GM18870 (cell line): ENCODE measurements at regions not wholly inside any gene's neighbourhood (a gene's known extent, or its start where the extent isn't known, plus 50 kb on each side); places are given as distances from the start of the nearest gene placed in this dataset.

ENCODE experiments used
- ATAC-seq: cut with Tn5 transposase; IDR thresholded peaks from one replicate; pipeline ENCODE4 v1.9.1; 2021; ENCODE audit warnings: moderate library complexity; ENCODE audit not compliant: unreplicated experiment

GRCh38 chr4:23269566-23269965 lies 576.8 kb downstream of the GBA3 start:
- no peak for ATAC-seq

DNA sequence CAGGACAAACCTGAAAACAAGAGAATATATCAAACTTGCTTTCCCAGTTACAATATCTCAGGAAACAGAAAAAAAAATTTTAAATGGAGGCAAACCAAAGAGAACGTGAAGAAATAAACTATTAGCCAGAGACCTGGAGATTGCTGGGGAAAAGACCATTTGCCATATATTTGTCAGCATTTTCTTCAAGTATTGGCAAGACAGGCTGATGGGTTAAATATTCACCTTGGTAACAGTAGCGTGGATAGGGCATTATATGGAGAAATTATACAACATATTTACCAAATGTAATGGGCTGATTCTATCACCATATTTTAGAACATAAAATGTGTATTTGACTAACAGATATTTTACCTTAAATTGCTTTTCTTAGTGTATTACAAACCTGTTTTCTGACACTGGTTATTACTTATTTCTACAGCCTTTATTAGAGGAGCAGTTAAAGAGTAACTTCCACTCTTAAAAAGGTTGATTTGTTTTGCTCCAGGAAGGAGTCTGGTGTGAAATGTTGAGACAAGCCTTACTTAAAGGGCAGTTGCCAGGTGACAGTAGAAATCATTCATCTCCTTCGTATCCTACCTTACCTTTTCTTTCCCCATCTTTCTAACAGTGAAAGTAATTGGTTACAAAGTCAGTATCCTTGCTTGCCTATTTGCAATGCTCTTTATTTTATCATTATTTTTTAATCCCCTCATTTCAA lies 575.5 kb downstream of the GBA3 start:
- no peak for ATAC-seq

GRCh38 chr4:23266401-23266800 lies 573.7 kb downstream of the GBA3 start:
- ATAC-seq, result no peak

GRCh38 chr4:23260511-23260910 lies 567.8 kb downstream of the GBA3 start:
- no peak for ATAC-seq

- ATAC-seq, result no peak
Observed at GRCh38 chr4:23245203-23245832, 552.6 kb downstream of the GBA3 start.

- ATAC-seq, result no peak
Observed at GRCh38 chr4:23242962-23243361, 550.2 kb downstream of the GBA3 start.

GRCh38 chr4:23241408-23241807 lies 548.7 kb downstream of the GBA3 start:
- no peak for ATAC-seq

DNA sequence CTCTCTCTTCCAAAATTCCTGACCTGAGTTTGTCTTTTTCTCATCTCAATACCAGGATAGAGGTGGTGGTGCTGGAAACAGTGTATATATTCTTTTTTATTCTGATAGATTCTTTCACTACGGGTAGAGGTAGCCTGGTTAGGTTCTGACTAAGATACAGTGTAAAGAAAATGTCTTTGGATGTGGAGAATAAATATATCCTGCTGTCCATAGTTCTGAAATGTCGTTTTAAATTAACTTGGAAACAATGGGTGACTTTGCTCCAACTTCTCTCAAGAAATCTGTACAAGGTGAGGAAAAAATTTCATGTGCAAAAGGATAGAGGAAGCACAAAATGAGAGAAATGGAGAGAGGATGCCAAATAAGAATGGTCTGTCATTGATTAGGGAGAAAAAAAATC lies 546.1 kb downstream of the GBA3 start:
- ATAC-seq, result no peak

DNA sequence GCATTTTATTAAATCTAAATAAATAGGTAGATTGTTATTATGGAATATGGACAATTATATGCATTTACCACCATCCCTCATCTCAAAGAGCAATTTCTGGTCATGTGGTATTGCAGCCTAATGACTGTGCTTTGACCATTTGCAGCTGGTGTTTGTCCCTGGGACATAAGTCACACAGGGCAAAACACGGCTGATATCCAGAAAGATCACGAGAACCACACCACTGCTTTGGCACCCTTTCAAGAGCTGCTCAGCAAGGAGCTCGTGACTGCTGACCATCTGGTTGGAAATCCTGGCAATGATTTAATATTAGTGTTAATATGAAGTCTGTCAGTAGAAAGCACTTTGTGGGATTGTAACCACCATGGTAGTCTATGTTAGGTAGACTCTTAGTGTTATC lies 545.0 kb downstream of the GBA3 start:
- no peak for ATAC-seq

DNA sequence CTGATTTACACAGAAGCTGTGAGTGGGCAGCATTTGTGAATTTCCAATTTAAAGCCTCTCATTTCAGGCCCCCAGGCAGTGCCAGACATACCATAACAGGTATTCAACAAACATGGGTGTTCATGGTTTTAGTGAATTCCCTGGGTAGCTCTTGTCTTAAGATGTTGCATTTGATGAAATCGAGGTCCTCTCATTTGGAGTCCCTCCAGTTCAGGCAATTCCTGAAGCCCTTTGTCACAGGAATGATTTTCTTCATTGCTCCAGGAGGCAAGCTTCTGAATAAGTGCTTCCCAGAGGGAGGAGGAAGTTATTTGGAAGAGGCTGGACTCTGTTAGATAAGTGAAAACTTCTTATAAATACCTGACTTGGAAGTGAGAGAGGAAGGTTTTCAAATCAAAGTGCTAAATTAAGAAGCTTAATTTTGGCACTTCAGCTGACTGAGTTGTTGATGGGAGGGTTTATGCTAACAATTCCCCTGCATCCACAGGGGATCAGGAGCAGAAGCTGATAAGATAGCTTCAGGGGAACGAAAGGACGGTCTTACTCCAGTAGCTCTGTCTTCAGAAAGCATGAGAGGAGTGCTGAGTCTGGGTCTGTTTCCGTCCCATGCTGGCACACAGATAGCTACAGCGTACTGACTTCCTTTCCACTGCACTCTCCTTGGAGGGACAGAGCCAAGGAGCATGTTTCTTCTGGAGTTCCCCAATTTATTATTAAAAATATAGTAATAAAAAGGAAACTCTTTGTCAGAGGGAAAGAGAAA lies 543.1 kb downstream of the GBA3 start:
- ATAC-seq, result no peak

DNA sequence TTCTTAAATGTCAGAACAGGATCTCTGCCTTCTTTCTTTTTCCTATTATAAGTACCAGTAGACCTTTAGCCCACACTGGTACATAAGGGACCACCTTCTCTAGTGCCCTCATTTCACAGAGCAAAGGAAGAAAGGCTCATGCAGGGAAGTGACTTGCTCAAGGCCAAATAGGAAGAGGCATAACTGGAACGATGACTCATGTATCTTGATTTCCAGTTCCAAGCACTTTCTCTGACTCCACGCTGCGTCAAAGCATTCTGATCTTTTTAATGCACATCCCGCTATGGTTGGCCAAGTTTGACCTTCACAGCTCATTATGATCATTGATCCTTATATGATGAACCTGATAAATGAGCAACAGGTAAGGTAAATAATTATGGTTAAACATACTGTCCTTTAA lies 542.0 kb downstream of the GBA3 start:
- no peak for ATAC-seq

- ATAC-seq, result no peak
Observed at GRCh38 chr4:23234018-23234417, 541.3 kb downstream of the GBA3 start.

GRCh38 chr4:23233596-23233995 lies 540.9 kb downstream of the GBA3 start:
- ATAC-seq, result no peak

- ATAC-seq, result no peak
Observed at GRCh38 chr4:23232987-23233386, 540.2 kb downstream of the GBA3 start.

DNA sequence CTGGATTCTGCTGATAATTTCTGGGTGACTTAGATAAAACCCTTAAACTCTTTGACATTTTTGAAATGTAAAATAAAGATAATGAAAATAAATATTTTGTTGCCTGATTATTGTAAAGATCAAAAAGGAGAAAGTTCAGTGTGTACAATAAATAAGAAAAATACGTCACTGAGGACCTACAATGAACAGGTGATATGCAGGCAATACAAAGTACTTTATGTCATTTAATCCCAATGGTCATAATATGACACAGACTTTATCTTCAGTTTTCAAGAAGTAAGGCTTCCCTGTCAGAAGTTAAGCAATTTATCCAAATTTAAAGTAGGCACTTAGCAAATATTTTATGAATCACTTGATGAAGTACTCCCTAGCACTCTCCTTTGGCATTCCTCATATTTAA lies 532.8 kb downstream of the GBA3 start:
- ATAC-seq, result no peak

DNA sequence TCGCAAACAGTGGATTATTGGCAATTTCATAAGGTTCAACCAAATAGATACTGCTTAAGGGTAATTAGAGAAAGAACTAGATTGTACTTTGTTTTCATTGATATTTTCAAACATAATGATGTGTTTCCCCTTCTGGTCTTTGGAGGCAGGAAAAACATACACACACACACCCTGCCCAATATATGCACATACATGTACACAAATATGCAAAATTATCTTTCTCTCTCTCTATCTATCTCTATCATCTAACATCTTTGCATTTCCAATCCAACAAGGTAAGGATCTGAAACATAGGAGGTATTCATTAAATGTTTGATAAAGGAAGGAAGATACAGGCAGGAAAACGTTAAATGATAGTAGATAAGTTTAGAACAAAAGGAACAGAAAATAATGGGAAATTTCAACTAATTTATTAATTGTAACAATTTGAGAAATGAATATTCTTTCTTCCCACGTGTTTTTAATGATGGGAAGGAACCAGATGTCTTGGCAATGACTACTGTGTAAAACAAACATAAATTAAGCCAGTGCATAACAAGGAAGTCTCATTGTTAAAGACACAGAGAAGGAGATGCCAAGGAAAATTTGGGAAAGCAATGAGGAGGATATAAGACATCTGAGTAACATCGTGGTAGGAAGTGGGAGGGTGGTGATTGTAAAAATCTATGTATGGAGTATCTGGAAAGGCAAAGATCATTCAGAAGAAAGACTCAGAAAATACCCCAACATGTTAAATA lies 532.1 kb downstream of the GBA3 start:
- ATAC-seq, result no peak

- ATAC-seq, result no peak
Observed at GRCh38 chr4:23220911-23221310, 528.2 kb downstream of the GBA3 start.

- no peak for ATAC-seq
Observed at GRCh38 chr4:23219779-23220408, 527.2 kb downstream of the GBA3 start.

DNA sequence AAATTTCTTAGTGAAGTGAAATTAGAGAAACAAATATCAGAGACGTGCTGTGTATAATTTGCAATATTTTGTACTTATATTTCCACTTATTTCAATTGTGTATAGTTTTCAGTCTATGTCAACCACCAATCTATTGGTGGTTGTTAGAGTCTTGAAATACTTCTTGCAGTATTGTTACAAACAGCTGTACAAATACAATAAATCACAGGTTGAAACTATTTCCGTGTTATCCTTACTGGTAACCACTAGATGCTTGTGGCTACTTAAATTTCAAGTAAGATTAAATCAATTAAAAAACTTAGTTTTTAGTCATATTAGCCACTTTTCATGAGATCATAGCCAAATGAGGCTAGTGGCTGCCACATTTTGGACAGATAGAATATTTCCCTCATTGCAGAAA lies 520.5 kb downstream of the GBA3 start:
- ATAC-seq, result no peak

DNA sequence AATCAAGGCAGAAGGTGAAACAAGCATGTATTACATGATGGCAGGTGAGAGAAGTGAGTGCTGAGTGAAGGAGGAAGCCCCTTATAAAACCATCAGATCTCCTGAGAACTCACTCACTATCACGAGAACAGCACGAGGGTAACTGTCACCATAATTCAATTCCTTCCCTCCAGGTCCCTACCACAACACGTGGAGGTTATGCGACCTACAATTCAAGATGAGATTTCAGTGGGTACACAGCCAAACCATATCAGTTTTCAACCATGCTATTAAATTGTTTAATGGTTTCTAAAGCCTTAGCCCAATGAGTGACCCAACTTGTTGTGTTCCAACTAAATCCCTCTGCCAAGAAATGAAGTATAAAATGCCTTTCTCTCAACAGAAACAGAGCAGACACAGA lies 519.8 kb downstream of the GBA3 start:
- no peak for ATAC-seq

DNA sequence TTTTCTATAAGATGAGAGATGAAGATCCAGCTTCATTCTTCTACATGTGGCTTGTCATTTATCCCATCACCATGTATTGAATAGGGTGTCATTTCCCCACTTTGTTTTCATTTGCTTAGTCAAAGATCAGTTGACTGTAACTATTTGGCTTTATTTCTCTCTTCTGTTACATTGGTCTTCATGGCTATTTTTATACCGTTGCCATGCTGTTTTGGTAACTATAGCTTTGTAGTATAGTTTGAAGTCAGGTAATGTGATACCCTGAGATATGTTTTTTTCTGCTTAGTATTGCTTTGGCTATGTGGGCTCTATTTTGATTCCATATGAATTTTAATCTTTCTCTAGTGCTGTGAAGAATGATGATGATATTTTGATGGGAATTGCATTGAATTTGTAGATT lies 514.3 kb downstream of the GBA3 start:
- no peak for ATAC-seq
